ENCODE measurements at regions not wholly inside any gene's neighbourhood (a gene's known extent, or its start where the extent isn't known, plus 50 kb on each side); places are given as distances from the start of the nearest gene placed in this dataset.

DNA sequence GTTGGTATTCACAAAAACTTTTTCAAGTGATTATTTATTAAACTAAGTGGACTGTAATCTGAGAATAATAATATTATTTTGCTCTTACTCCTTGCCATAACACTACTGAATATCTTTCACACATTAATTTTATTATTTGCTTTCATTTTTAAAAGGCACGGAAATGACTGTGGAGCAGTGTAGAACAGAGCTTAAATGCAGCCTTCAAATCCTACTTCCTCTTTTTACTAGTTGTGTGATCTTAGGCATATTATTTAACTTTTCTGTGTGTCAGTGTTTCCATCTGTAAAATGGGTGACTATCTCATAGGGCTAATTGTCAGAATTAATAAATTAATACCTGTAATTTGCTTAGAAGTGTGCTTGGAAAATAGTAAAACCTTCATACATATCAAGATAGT, 55.5 kb upstream of the SLC8A1 start:
- H3K4me1 Mint-ChIP-seq: no peaks in the 10 kb centered on the region
- ATAC-seq (no peak), DNase-seq (no peak)
- no peak overlapping the region for H3K4me3 Mint-ChIP-seq
- H3K27ac Mint-ChIP-seq: no peak overlapping the region
- no peaks in the 10 kb centered on the region for H3K9me3 Mint-ChIP-seq
- H3K27me3 Mint-ChIP-seq: no peaks in the 10 kb centered on the region
- H3K36me3 Mint-ChIP-seq (ENCODE audit: low read depth): no peaks in the 10 kb centered on the region

DNA sequence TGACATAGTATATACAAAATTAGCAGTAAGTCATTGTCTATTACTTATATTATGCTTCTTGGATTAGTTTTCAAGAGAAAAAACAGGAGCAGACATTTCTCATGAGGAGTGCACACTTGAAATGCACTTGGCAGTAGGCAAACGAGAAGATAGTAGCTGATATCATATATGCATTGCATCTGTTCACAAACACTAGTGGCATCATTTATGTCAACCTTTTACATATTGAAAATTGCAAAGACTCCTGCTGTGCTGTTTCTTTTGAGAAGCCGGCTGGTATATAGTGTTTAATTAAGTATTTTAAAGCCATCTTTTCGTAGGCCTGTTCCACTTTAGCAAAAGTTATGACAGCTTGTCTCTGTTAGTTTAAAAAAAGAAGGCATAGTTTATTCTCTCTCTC, 58.4 kb upstream of the SLC8A1 start:
- no peak overlapping the region for H3K27ac Mint-ChIP-seq
- H3K36me3 Mint-ChIP-seq (ENCODE audit: low read depth): no peaks in the 10 kb centered on the region
- no peaks in the 10 kb centered on the region for H3K9me3 Mint-ChIP-seq
- no peaks in the 10 kb centered on the region for H3K4me1 Mint-ChIP-seq
- DNase-seq (no peak), ATAC-seq (no peak)
- H3K4me3 Mint-ChIP-seq: no peak overlapping the region
- H3K27me3 Mint-ChIP-seq: no peaks in the 10 kb centered on the region

DNA sequence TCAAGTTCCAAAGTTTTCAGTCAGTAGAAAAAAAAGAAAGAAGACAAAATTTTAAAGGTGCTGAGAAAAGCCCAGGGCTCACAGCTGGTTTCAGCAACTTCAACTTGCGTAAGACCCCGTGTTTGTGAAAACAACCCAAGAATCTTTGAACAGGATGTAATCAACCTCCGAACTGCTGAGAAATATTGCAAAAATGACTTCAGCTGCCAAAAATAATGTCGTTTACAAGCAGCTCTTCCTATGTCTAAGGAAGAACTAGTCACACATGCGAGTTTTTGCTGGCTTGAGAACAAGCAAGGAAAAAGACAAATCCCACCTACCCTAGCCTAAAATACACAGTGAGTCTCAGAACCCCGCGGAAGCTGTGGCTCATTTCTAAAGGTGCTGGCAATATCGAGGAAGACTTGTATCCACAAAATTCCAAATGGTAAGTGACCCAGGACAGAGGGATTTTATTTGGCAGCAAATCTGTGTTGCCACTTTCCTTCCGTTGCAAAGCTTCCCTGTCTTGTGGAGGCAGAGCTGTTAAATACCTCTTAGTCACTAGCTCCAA, 59.8 kb upstream of the SLC8A1 start:
- no peak overlapping the region for H3K27ac Mint-ChIP-seq
- H3K4me1 Mint-ChIP-seq: peaks cover 2% of the 10 kb centered on the region
- no peak overlapping the region for H3K4me3 Mint-ChIP-seq
- H3K9me3 Mint-ChIP-seq: no peaks in the 10 kb centered on the region
- no peaks in the 10 kb centered on the region for H3K36me3 Mint-ChIP-seq (ENCODE audit: low read depth)
- DNase-seq: no peak
- ATAC-seq: no peak
- no peaks in the 10 kb centered on the region for H3K27me3 Mint-ChIP-seq

DNA sequence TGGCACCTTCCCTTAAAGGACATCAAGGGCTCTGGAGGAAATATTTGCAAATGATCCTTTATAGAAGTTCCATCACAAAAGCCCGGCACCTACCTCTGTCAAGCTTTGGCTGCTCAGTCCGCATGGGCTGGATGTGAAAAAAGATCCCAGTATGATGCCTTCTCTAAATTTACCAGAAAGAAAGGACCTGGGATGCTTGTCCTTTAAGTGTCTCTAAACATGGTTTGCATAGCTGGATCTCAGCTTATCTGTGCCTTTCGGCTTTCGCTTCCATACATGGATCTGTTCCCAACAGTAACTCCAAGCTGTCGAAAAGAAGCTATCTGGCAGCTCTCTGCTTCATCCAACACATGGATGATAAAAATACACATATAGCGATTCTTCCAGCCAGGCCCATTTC, 60.4 kb upstream of the SLC8A1 start:
- DNase-seq (no peak), ATAC-seq (no peak)
- Mint-ChIP-seq H3K27ac (no peak overlapping the region), H3K36me3 (ENCODE audit: low read depth) (no peaks in the 10 kb centered on the region), H3K4me1 (peaks cover 4% of the 10 kb centered on the region), H3K27me3 (no peaks in the 10 kb centered on the region), H3K4me3 (no peak overlapping the region), H3K9me3 (no peaks in the 10 kb centered on the region)

DNA sequence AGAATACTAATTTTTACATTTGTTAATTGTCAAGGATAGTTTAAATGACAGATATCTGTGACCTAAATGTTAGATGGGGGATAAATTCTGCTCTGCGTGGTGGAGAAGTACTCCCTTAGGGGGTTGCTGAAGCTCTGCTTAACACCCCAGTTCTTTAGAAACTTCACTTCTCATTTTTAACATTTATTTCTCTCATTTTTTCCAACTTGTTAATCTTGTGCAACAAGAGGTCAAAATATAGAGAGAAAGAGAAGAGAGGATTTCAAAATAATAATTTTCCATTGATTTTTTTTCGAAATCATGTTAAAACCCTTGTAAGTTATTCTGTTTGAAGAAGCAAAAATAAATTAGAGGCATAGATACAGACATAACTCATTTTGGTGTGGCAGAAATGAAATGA, 61.3 kb upstream of the SLC8A1 start:
- Mint-ChIP-seq H3K4me3 (no peak overlapping the region), H3K9me3 (no peaks in the 10 kb centered on the region), H3K36me3 (ENCODE audit: low read depth) (no peaks in the 10 kb centered on the region), H3K4me1 (peaks cover 4% of the 10 kb centered on the region), H3K27me3 (no peaks in the 10 kb centered on the region), H3K27ac (no peak overlapping the region)
- ATAC-seq: no peak
- DNase-seq: no peak

DNA sequence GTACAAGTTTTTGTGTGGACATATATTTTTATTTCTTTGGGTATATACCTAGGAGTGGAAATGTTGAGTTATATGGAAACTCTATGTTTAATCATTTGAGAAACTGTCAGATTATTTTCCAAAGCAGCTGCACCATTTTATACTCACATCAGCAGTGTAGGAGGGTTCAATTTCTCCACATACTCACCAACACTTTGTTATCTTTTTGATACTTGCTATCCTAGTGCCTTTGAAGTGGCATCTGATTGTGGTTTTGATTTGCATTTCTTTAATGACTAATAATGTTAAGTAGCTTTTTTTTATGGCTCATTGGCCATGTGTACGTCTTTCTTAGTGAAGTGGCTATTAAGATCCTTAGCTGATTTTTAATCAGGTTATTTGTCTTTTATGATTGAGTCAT, 64.7 kb upstream of the SLC8A1 start:
- Mint-ChIP-seq H3K27me3 (no peaks in the 10 kb centered on the region), H3K36me3 (ENCODE audit: low read depth) (no peaks in the 10 kb centered on the region), H3K9me3 (no peaks in the 10 kb centered on the region), H3K4me3 (no peak overlapping the region), H3K27ac (no peak overlapping the region), H3K4me1 (peaks cover 4% of the 10 kb centered on the region)
- DNase-seq (no peak), ATAC-seq (peak; percentile 61)

DNA sequence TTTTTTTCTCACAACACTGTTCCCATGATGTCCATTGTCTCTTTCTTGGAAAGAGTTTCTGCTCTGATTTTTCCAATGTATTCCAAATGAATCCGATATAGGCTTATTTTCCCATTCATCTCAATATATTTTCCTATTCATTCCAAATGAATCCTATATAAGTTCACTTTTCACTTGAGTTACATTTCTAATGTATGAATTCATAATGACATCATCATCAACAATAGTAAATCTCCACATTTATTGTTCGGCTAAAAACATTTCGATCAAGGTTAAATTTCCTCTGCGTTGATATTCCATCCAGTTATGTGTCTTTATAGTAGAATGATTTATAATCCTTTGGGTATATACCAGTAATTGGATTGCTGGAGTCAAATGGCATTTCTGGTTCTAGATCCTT, 76.7 kb upstream of the SLC8A1 start:
- H3K4me1 Mint-ChIP-seq: no peaks in the 10 kb centered on the region

DNA sequence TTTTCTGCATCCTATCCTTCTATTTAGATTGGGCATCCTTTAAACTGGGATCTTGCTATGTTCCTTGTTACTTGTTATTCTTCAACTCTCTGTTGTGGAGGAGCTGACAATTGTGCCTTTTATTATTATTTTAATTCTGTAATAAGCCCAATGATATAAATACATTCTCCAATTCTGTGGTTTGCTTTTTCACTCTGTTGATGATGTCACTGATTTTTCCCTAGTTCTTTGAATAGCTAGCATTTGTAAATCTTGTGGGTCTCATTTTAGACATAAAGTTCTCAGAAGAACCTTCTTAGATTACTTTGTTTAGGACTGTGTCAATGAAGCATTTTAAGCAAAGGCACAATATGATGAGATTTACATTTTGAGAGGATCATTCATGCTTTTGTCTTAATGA, 79.5 kb upstream of the SLC8A1 start:
- Mint-ChIP-seq H3K27me3 (no peaks in the 10 kb centered on the region), H3K27ac (no peak overlapping the region), H3K36me3 (ENCODE audit: low read depth) (no peaks in the 10 kb centered on the region), H3K4me3 (no peak overlapping the region), H3K9me3 (peaks cover 6% of the 10 kb centered on the region), H3K4me1 (no peaks in the 10 kb centered on the region)
- DNase-seq: no peak
- ATAC-seq: no peak

More for the DNA sequence above, 76.7 kb upstream of the SLC8A1 start:
- Mint-ChIP-seq H3K9me3 (peaks cover 6% of the 10 kb centered on the region), H3K27me3 (no peaks in the 10 kb centered on the region), H3K4me3 (no peak overlapping the region), H3K36me3 (ENCODE audit: low read depth) (no peaks in the 10 kb centered on the region), H3K27ac (no peak overlapping the region)
- ATAC-seq (no peak), DNase-seq (no peak)

DNA sequence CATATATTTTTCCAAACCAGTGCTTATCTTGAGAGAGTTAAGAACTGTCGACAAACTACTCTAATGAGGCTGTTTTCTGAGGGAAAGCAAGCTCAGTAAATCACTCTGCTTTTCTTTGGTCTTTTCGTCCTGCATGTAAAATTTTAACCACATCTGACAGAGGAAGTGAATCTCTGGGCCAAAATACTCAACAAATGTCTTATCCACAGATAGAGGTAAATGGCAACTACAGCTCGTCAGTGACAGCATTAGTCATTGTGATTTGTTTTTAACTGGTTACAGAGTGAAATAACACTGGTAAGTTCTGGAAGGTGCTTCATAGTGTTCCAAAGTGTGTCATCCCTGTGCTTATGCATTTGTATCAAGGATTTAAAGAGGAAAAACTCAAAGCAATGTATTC, 82.6 kb upstream of the SLC8A1 start:
- DNase-seq (no peak), ATAC-seq (no peak)
- Mint-ChIP-seq H3K4me1 (no peaks in the 10 kb centered on the region), H3K4me3 (no peak overlapping the region), H3K27me3 (no peaks in the 10 kb centered on the region), H3K9me3 (no peaks in the 10 kb centered on the region), H3K27ac (no peak overlapping the region), H3K36me3 (ENCODE audit: low read depth) (no peaks in the 10 kb centered on the region)

DNA sequence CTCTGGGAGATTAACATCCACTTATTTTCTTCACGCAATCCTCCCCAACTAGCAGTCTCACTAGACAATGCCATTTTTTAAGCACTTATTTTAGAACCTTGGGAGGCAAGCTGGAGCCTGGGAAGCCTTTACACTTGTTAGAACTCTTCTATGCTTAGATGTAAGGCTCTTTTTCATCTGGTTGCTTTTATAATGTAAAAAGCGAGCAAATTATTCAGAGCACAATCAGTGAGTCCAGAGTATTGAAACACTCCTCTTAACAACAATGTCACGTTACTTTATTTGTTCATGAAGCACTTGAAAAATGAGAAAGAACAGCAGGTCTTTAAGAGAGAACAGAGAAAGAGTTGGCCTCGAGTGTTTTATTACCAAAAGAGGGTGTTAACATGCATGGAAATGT, 84.1 kb upstream of the SLC8A1 start:
- Mint-ChIP-seq H3K27me3 (no peaks in the 10 kb centered on the region), H3K27ac (no peak overlapping the region), H3K4me1 (no peaks in the 10 kb centered on the region), H3K9me3 (no peaks in the 10 kb centered on the region), H3K36me3 (ENCODE audit: low read depth) (no peaks in the 10 kb centered on the region), H3K4me3 (no peak overlapping the region)
- DNase-seq (no peak), ATAC-seq (no peak)

DNA sequence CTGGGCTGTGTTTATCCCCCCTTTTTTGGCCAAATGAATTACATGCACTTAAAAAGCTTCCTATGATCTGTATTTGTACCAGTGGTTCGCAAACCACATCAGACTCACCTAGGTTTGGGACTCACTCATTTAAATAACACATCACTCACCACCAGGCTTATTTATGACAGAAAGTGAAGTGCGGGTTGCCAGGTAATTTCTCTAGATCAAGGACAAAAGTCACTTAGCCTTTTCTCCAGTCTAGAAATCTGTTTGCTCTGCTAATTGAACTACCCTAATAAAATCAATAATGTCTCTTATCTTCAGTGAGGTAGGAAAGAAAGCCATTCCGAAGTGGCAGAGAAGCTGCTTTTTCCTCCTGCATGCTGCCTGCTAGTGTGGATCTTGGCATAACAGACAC, 88.1 kb upstream of the SLC8A1 start:
- no peaks in the 10 kb centered on the region for H3K27me3 Mint-ChIP-seq
- H3K27ac Mint-ChIP-seq: no peak overlapping the region
- H3K9me3 Mint-ChIP-seq: no peaks in the 10 kb centered on the region
- DNase-seq (no peak), ATAC-seq (no peak)
- no peaks in the 10 kb centered on the region for H3K36me3 Mint-ChIP-seq (ENCODE audit: low read depth)
- no peaks in the 10 kb centered on the region for H3K4me1 Mint-ChIP-seq
- H3K4me3 Mint-ChIP-seq: no peak overlapping the region

DNA sequence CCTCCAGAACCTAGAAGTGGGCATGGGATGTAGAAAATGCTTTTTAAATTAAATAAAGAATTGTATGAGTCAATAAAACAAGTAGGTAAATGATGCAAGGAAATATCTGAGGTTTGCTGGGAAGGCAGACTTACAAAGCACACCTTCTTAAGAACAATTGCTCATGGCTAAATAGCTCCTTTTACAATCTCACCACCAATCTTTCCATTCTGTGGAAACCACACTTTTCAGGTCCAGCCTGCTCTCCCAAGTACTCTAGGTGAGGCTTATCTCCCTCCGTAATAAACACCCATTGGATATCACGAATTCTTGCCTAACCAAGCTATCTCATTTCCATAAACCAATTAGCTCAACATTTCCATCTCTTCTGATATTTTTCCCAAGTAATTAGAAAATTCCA, 91.5 kb upstream of the SLC8A1 start:
- no peak overlapping the region for H3K27ac Mint-ChIP-seq
- DNase-seq: no peak
- H3K36me3 Mint-ChIP-seq (ENCODE audit: low read depth): no peaks in the 10 kb centered on the region
- no peak for ATAC-seq
- H3K9me3 Mint-ChIP-seq: peaks cover 4% of the 10 kb centered on the region
- H3K4me1 Mint-ChIP-seq: no peaks in the 10 kb centered on the region
- no peak overlapping the region for H3K4me3 Mint-ChIP-seq
- no peaks in the 10 kb centered on the region for H3K27me3 Mint-ChIP-seq

DNA sequence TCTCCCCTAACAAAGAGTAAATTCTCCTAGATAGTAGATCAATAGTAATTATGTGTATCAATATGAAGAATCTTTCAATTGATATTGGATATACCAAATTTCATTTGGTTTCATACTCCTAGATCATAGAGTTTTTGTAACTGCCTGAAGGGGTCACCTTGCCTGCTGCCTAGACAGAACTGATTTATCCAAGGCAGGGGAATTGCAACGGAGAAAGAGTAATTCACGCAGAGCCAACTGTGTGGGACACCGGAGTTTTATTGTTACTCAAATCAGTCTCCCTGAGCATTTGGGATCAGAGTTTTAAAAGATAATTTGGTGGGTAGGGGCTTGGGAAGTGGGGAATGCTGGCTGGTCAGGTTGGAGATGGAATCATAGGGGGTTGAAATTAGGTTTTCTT, 92.2 kb upstream of the SLC8A1 start:
- DNase-seq (no peak), ATAC-seq (no peak)
- no peaks in the 10 kb centered on the region for H3K36me3 Mint-ChIP-seq (ENCODE audit: low read depth)
- no peaks in the 10 kb centered on the region for H3K4me1 Mint-ChIP-seq
- H3K27ac Mint-ChIP-seq: no peak overlapping the region
- H3K9me3 Mint-ChIP-seq: peaks cover 4% of the 10 kb centered on the region
- H3K27me3 Mint-ChIP-seq: no peaks in the 10 kb centered on the region
- H3K4me3 Mint-ChIP-seq: no peak overlapping the region

DNA sequence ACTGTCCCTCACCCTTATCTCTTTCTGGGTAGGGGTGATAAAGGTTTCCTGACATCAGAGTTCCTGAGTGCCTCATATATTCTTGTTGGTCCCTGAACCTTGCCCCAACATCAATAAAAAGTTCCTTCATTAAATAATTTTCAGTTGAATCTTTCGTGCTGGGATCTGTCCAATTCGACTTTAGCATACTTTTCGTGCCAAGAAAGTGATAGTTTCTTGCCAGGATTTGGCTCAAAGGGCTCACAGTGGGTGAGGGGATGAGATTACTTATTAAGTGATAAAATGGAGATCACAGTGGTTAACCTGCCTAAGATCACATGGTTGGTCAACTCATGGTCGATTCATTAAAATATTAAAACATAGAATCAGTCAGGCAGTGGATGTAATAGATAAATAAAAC, 93.8 kb upstream of the SLC8A1 start:
- H3K27me3 Mint-ChIP-seq: no peaks in the 10 kb centered on the region
- H3K27ac Mint-ChIP-seq: no peak overlapping the region
- H3K36me3 Mint-ChIP-seq (ENCODE audit: low read depth): no peaks in the 10 kb centered on the region
- H3K9me3 Mint-ChIP-seq: peaks cover 4% of the 10 kb centered on the region
- H3K4me3 Mint-ChIP-seq: no peak overlapping the region
- DNase-seq (no peak), ATAC-seq (no peak)
- no peaks in the 10 kb centered on the region for H3K4me1 Mint-ChIP-seq

DNA sequence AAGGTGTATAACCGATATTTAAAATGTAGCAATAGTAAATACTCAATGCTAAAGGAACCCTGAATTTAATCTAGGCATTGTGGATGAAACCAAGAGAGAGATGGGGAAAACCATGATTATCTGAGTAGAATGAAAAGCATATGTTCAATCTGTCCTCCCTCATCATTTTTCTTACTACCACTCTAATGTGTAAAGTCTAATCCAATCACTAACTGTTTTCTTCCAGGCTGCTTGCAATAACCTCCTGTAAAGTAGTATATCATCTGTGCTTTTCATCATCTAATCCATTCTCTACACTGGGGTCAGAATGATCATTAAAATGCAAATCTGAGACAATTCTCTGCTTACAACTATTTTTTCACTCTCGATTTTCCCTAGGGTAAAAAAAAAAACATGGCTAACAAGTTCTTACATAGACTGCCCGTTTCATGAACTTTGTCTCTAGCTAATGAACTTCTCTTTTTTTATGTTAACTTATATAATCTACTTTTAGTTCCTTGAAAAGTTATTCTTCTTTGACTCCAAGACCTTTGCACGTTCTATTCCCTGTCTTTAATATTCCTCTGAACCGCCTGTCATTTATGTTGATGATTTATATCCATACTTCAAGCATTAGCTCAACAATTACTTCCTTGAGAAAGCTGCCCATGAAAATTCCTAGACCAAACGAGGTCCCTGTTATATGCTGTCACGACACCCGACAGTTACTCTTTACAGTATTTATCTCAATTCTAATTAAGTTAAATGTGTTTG, 94.7 kb upstream of the SLC8A1 start:
- no peaks in the 10 kb centered on the region for H3K27me3 Mint-ChIP-seq
- no peak overlapping the region for H3K4me3 Mint-ChIP-seq
- H3K36me3 Mint-ChIP-seq (ENCODE audit: low read depth): no peaks in the 10 kb centered on the region
- H3K9me3 Mint-ChIP-seq: peaks cover 4% of the 10 kb centered on the region
- no peak for DNase-seq
- H3K4me1 Mint-ChIP-seq: no peaks in the 10 kb centered on the region
- H3K27ac Mint-ChIP-seq: no peak overlapping the region
- ATAC-seq: no peak

DNA sequence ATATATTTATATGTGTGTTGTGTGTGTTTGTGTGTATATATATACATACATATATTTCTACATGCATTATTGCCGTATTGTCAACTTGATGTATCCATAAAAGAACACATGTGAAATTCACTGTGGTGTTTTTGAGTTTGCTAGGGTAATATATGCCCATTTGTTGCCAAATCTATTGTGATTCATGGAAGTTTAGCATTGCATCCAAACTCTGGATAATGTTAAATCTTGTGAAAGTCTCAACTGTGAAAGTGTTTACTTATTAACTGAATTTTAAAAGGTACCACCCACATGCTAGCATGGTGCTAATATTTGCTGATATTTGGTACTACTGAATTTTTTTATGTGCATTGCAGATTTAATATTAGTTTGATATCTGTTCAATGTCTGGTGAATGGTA, 96.6 kb upstream of the SLC8A1 start:
- peaks cover 1% of the 10 kb centered on the region for H3K27me3 Mint-ChIP-seq
- H3K4me1 Mint-ChIP-seq: no peaks in the 10 kb centered on the region
- DNase-seq (no peak), ATAC-seq (no peak)
- no peak overlapping the region for H3K4me3 Mint-ChIP-seq
- no peaks in the 10 kb centered on the region for H3K36me3 Mint-ChIP-seq (ENCODE audit: low read depth)
- peaks cover 4% of the 10 kb centered on the region for H3K9me3 Mint-ChIP-seq
- no peak overlapping the region for H3K27ac Mint-ChIP-seq
